HEK293 (cell line): ENCODE measurements at regions not wholly inside any gene's neighbourhood (a gene's known extent, or its start where the extent isn't known, plus 50 kb on each side); places are given as distances from the start of the nearest gene placed in this dataset.

ENCODE experiments used
- CTCF ChIA-PET: fragments of 350-600 bp; formaldehyde crosslinking; extraction: SDS; loops from one replicate; lab custom pipeline; 2021; ENCODE audit warnings: antibody characterized with exemption; lab: Yijun Ruan, JAX
- POLR2A ChIA-PET: fragments of 300-600 bp; formaldehyde crosslinking; extraction: SDS; loops from one replicate; lab custom pipeline; 2020; ENCODE audit warnings: antibody characterized with exemption, inconsistent platforms; lab: Yijun Ruan, JAX
- H3K27ac ChIP-seq: fragments of 200-500 bp; sonication (Bioruptor generic); 2 replicates; pipeline ENCODE4 v1.5.1; 2014; ENCODE audit warnings: low read depth, low read length, control low read depth, inconsistent platforms; ENCODE audit errors: extremely low read depth
- H3K36me3 ChIP-seq, 2 experiments: fragments of 200-500 bp in 1 of 2; sonication (Bioruptor generic) in 1 of 2; 1 replicate in 1 of 2; 2 replicates in 1 of 2; pipeline ENCODE4 v1.5.1; 2014 to 2017; ENCODE audit warnings: inconsistent platforms in 2 of 2, low read length in 2 of 2; ENCODE audit not compliant: control insufficient read depth in 2 of 2, insufficient read depth in 1 of 2
- H3K4me1 ChIP-seq: fragments of 200-500 bp; sonication (Bioruptor generic); 2 replicates; pipeline ENCODE4 v1.5.1; 2014; ENCODE audit warnings: mild to moderate bottlenecking, low read length, inconsistent platforms; ENCODE audit not compliant: control insufficient read depth, insufficient read depth
- H3K4me3 ChIP-seq: 2 replicates; pipeline ENCODE4 v1.5.1; 2011; ENCODE audit warnings: low read depth, mild to moderate bottlenecking, control low read depth, low read length, moderate library complexity
- H3K9me3 ChIP-seq: fragments of 200-500 bp; sonication (Bioruptor generic); 2 replicates; pipeline ENCODE4 v1.5.1; 2014; ENCODE audit warnings: low read depth, low read length, inconsistent platforms; ENCODE audit not compliant: control insufficient read depth, insufficient read depth
- GLIS1 ChIP-seq: fragments of 450-650 bp; formaldehyde crosslinking; IDR thresholded peaks from 2 replicates; pipeline ENCODE4 v1.5.1; 2016; ENCODE audit warnings: missing biosample characterization, missing genetic modification characterization
- GLIS2 ChIP-seq: fragments of 450-650 bp; formaldehyde crosslinking; IDR thresholded peaks from 2 replicates; pipeline ENCODE4 v1.5.1; 2016; ENCODE audit warnings: missing biosample characterization, missing genetic modification characterization
- HOXC10 ChIP-seq: sonication (generic); formaldehyde crosslinking; IDR thresholded peaks from 2 replicates; pipeline ENCODE4 v1.8.1; 2023; ENCODE audit warnings: mild to moderate bottlenecking, missing genetic modification reagents
- HOXD13 ChIP-seq: sonication (generic); formaldehyde crosslinking; IDR thresholded peaks from 2 replicates; pipeline ENCODE4 v1.8.0; 2022; ENCODE audit warnings: missing genetic modification reagents, borderline replicate concordance
- KLF16 ChIP-seq: fragments of 450-650 bp; formaldehyde crosslinking; IDR thresholded peaks from 2 replicates; pipeline ENCODE4 v1.5.1; 2017; ENCODE audit warnings: missing biosample characterization, missing genetic modification characterization
- KLF7 ChIP-seq: fragments of 450-650 bp; formaldehyde crosslinking; IDR thresholded peaks from 2 replicates; pipeline ENCODE4 v1.5.1; 2016; ENCODE audit warnings: missing biosample characterization, missing genetic modification characterization, borderline replicate concordance
- MYNN ChIP-seq: fragments of 450-650 bp; formaldehyde crosslinking; IDR thresholded peaks from 2 replicates; pipeline ENCODE4 v1.5.1; 2016; ENCODE audit warnings: missing biosample characterization, missing genetic modification characterization, borderline replicate concordance
- SCRT2 ChIP-seq: fragments of 450-650 bp; formaldehyde crosslinking; IDR thresholded peaks from 2 replicates; pipeline ENCODE4 v1.5.1; 2016; ENCODE audit warnings: missing biosample characterization, missing genetic modification characterization
- SP2 ChIP-seq: fragments of 450-650 bp; formaldehyde crosslinking; IDR thresholded peaks from 2 replicates; pipeline ENCODE4 v1.5.1; 2016; ENCODE audit warnings: missing biosample characterization, missing genetic modification characterization
- SP3 ChIP-seq: fragments of 450-650 bp; formaldehyde crosslinking; IDR thresholded peaks from 2 replicates; pipeline ENCODE4 v1.5.1; 2016; ENCODE audit warnings: missing biosample characterization, missing genetic modification characterization
- ZFP69B ChIP-seq: fragments of 450-650 bp; formaldehyde crosslinking; IDR thresholded peaks from 2 replicates; pipeline ENCODE4 v1.5.1; 2016; ENCODE audit warnings: missing biosample characterization, missing genetic modification characterization
- ZNF146 ChIP-seq: fragments of 450-650 bp; formaldehyde crosslinking; IDR thresholded peaks from 2 replicates; pipeline ENCODE4 v1.5.1; 2016; ENCODE audit warnings: missing biosample characterization, missing genetic modification characterization
- ZNF169 ChIP-seq: fragments of 450-650 bp; formaldehyde crosslinking; IDR thresholded peaks from 2 replicates; pipeline ENCODE4 v1.5.1; 2016; ENCODE audit warnings: missing biosample characterization, missing genetic modification characterization
- ZNF175 ChIP-seq: fragments of 450-650 bp; formaldehyde crosslinking; IDR thresholded peaks from 2 replicates; pipeline ENCODE4 v1.5.1; 2016; ENCODE audit warnings: missing biosample characterization, missing genetic modification characterization
- ZNF23 ChIP-seq: fragments of 450-650 bp; formaldehyde crosslinking; IDR thresholded peaks from 2 replicates; pipeline ENCODE4 v1.5.1; 2016; ENCODE audit warnings: missing biosample characterization, missing genetic modification characterization, borderline replicate concordance
- ZNF391 ChIP-seq: fragments of 450-650 bp; formaldehyde crosslinking; IDR thresholded peaks from 2 replicates; pipeline ENCODE4 v1.5.1; 2016; ENCODE audit warnings: low read depth, missing biosample characterization, missing genetic modification characterization, borderline replicate concordance
- ZNF423 ChIP-seq: fragments of 450-650 bp; formaldehyde crosslinking; IDR thresholded peaks from 2 replicates; pipeline ENCODE4 v1.5.1; 2016; ENCODE audit warnings: missing biosample characterization, missing genetic modification characterization
- ZNF521 ChIP-seq: fragments of 450-650 bp; formaldehyde crosslinking; IDR thresholded peaks from 2 replicates; pipeline ENCODE4 v1.5.1; 2017; ENCODE audit warnings: missing biosample characterization, mild to moderate bottlenecking, missing genetic modification characterization
- ZNF530 ChIP-seq: fragments of 450-650 bp; formaldehyde crosslinking; IDR thresholded peaks from 2 replicates; pipeline ENCODE4 v1.5.1; 2016; ENCODE audit warnings: low read depth, missing biosample characterization, missing genetic modification characterization
- ZNF558 ChIP-seq: fragments of 450-650 bp; formaldehyde crosslinking; IDR thresholded peaks from 2 replicates; pipeline ENCODE4 v1.5.1; 2016; ENCODE audit warnings: missing biosample characterization, missing genetic modification characterization
- ZNF585B ChIP-seq: fragments of 450-650 bp; formaldehyde crosslinking; IDR thresholded peaks from 2 replicates; pipeline ENCODE4 v1.5.1; 2016; ENCODE audit warnings: missing biosample characterization, missing genetic modification characterization
- ZNF621 ChIP-seq: fragments of 450-650 bp; formaldehyde crosslinking; IDR thresholded peaks from 2 replicates; pipeline ENCODE4 v1.5.1; 2017; ENCODE audit warnings: missing biosample characterization, missing genetic modification characterization
- ZNF664 ChIP-seq: fragments of 450-650 bp; formaldehyde crosslinking; IDR thresholded peaks from 2 replicates; pipeline ENCODE4 v1.5.1; 2016; ENCODE audit warnings: missing biosample characterization, missing genetic modification characterization
- ZNF677 ChIP-seq: fragments of 450-650 bp; IDR thresholded peaks from 2 replicates; pipeline ENCODE4 v1.5.0; 2018; ENCODE audit warnings: missing biosample characterization, mild to moderate bottlenecking, missing genetic modification characterization, moderate library complexity
- ZNF701 ChIP-seq: fragments of 450-650 bp; formaldehyde crosslinking; IDR thresholded peaks from 2 replicates; pipeline ENCODE4 v1.5.1; 2016; ENCODE audit warnings: missing biosample characterization, missing genetic modification characterization
- ZNF76 ChIP-seq: fragments of 450-650 bp; formaldehyde crosslinking; IDR thresholded peaks from 2 replicates; pipeline ENCODE4; 2016; ENCODE audit warnings: low read depth, missing biosample characterization, missing genetic modification characterization, borderline replicate concordance
- ZNF776 ChIP-seq: fragments of 450-650 bp; formaldehyde crosslinking; IDR thresholded peaks from 2 replicates; pipeline ENCODE4 v1.5.0; 2017; ENCODE audit warnings: missing biosample characterization, missing genetic modification characterization, borderline replicate concordance
- ZNF777 ChIP-seq: fragments of 450-650 bp; formaldehyde crosslinking; IDR thresholded peaks from 2 replicates; pipeline ENCODE4 v1.5.1; 2017; ENCODE audit warnings: missing biosample characterization, missing genetic modification characterization, borderline replicate concordance
- ZNF843 ChIP-seq: fragments of 450-650 bp; formaldehyde crosslinking; IDR thresholded peaks from 2 replicates; pipeline ENCODE4 v1.5.1; 2016; ENCODE audit warnings: missing biosample characterization, missing genetic modification characterization
- TF ChIP-seq, protein P1 (sequence below): fragments of 450-650 bp; formaldehyde crosslinking; IDR thresholded peaks from 2 replicates; pipeline ENCODE4 v1.5.1; 2016; ENCODE audit warnings: missing biosample characterization, missing genetic modification characterization
- TF ChIP-seq, protein P2 (sequence below): fragments of 450-650 bp; formaldehyde crosslinking; IDR thresholded peaks from 2 replicates; pipeline ENCODE4 v1.5.1; 2016; ENCODE audit warnings: missing biosample characterization, missing genetic modification characterization
- TF ChIP-seq, protein P3 (sequence below): fragments of 450-650 bp; formaldehyde crosslinking; IDR thresholded peaks from 2 replicates; pipeline ENCODE4 v1.5.1; 2016; ENCODE audit warnings: missing biosample characterization, missing genetic modification characterization

- TF ChIP-seq, protein P1, sequence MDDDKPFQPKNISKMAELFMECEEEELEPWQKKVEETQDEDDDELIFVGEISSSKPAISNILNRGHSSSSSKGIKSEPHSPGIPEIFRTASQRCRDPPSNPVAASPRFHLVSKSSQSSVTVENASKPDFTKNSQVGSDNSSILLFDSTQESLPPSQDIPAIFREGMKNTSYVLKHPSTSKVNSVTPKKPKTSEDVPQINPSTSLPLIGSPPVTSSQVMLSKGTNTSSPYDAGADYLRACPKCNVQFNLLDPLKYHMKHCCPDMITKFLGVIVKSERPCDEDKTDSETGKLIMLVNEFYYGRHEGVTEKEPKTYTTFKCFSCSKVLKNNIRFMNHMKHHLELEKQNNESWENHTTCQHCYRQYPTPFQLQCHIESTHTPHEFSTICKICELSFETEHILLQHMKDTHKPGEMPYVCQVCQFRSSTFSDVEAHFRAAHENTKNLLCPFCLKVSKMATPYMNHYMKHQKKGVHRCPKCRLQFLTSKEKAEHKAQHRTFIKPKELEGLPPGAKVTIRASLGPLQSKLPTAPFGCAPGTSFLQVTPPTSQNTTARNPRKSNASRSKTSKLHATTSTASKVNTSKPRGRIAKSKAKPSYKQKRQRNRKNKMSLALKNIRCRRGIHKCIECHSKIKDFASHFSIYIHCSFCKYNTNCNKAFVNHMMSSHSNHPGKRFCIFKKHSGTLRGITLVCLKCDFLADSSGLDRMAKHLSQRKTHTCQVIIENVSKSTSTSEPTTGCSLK (tag by site-specific recombination): no peak
- TF ChIP-seq HOXC10 (no peak), ZNF169 (tag by site-specific recombination) (no peak), ZNF677 (tag by site-specific recombination) (no peak), ZNF521 (tag by site-specific recombination) (no peak), ZNF843 (no peak), ZNF776 (tag by site-specific recombination) (no peak)
- CTCF ChIA-PET: no interaction called here
- no peaks in the 10 kb centered on the region for H3K4me1 ChIP-seq
- no peaks in the 10 kb centered on the region for H3K36me3 ChIP-seq
- no peak overlapping the region for H3K4me3 ChIP-seq
- no peaks in the 10 kb centered on the region for H3K9me3 ChIP-seq
- POLR2A ChIA-PET: no interaction called here
- H3K27ac ChIP-seq: no peak overlapping the region
Measured at GRCh38 chr4:117249333-117249732, 164.0 kb upstream of the TRAM1L1 start.

GRCh38 chr4:117264072-117264471 lies 178.7 kb upstream of the TRAM1L1 start:
- H3K4me3 ChIP-seq: no peak overlapping the region
- CTCF ChIA-PET: interaction anchor here (0.6 kb wide), 1 partner anchor 927 kb away, joined by 3 read pairs; no protein-coding TSS in a partner anchor
- H3K4me1 ChIP-seq: no peaks in the 10 kb centered on the region
- POLR2A ChIA-PET: no interaction called here
- H3K9me3 ChIP-seq: no peaks in the 10 kb centered on the region
- TF ChIP-seq HOXD13 (CRISPR knock-in tag) (no peak), ZNF175 (tag by site-specific recombination) (no peak), GLIS2 (tag by site-specific recombination) (no peak), ZNF585B (tag by site-specific recombination) (no peak), ZNF76 (tag by site-specific recombination) (no peak), SP2 (tag by site-specific recombination) (no peak), KLF7 (tag by site-specific recombination) (no peak), ZNF777 (tag by site-specific recombination) (no peak), ZNF23 (no peak), ZNF391 (no peak), SP3 (no peak), ZNF558 (tag by site-specific recombination) (no peak), ZNF423 (tag by site-specific recombination) (no peak), GLIS1 (tag by site-specific recombination) (no peak), ZNF146 (no peak)
- no peaks in the 10 kb centered on the region for H3K36me3 ChIP-seq
- H3K27ac ChIP-seq: no peak overlapping the region

DNA sequence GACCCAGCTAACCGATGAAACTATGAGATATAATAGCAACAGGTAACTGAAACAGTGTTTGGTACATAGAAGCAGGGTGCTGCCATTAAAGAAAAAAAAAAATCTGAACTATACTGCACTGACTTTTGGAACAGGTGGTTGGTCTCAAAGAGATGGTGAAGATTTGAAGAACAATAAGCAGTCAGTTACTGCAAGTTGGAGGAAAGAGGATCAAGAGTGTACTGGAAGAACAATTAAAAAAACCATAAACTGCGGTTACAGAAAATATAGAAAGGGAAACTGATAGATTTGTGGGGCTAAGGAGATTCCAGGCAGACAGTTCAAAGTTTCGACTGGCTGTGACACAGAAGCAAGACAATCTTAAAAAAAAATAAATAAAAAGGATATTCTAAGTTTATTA lies 181.9 kb upstream of the TRAM1L1 start:
- Histone ChIP-seq H3K4me1 (no peaks in the 10 kb centered on the region), H3K9me3 (no peaks in the 10 kb centered on the region), H3K27ac (no peak overlapping the region), H3K4me3 (no peak overlapping the region), H3K36me3 (no peaks in the 10 kb centered on the region)
- ChIA-PET CTCF (no interaction called here), POLR2A (no interaction called here)
- TF ChIP-seq ZNF701 (tag by site-specific recombination) (no peak), KLF16 (no peak), ZNF664 (no peak), MYNN (tag by site-specific recombination) (no peak), SCRT2 (tag by site-specific recombination) (no peak), ZNF530 (tag by site-specific recombination) (no peak), ZFP69B (no peak), ZNF621 (tag by site-specific recombination) (no peak)
- TF ChIP-seq, protein P2, sequence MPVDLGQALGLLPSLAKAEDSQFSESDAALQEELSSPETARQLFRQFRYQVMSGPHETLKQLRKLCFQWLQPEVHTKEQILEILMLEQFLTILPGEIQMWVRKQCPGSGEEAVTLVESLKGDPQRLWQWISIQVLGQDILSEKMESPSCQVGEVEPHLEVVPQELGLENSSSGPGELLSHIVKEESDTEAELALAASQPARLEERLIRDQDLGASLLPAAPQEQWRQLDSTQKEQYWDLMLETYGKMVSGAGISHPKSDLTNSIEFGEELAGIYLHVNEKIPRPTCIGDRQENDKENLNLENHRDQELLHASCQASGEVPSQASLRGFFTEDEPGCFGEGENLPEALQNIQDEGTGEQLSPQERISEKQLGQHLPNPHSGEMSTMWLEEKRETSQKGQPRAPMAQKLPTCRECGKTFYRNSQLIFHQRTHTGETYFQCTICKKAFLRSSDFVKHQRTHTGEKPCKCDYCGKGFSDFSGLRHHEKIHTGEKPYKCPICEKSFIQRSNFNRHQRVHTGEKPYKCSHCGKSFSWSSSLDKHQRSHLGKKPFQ: no peak
- TF ChIP-seq, protein P3, sequence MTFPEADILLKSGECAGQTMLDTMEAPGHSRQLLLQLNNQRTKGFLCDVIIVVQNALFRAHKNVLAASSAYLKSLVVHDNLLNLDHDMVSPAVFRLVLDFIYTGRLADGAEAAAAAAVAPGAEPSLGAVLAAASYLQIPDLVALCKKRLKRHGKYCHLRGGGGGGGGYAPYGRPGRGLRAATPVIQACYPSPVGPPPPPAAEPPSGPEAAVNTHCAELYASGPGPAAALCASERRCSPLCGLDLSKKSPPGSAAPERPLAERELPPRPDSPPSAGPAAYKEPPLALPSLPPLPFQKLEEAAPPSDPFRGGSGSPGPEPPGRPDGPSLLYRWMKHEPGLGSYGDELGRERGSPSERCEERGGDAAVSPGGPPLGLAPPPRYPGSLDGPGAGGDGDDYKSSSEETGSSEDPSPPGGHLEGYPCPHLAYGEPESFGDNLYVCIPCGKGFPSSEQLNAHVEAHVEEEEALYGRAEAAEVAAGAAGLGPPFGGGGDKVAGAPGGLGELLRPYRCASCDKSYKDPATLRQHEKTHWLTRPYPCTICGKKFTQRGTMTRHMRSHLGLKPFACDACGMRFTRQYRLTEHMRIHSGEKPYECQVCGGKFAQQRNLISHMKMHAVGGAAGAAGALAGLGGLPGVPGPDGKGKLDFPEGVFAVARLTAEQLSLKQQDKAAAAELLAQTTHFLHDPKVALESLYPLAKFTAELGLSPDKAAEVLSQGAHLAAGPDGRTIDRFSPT: no peak
